Spleen (tissue), 7 donors: ENCODE measurements at regions not wholly inside any gene's neighbourhood (a gene's known extent, or its start where the extent isn't known, plus 50 kb on each side); places are given as distances from the start of the nearest gene placed in this dataset.

ENCODE experiments used
- POLR2A ChIP-seq, 3 donors: fragments of 450-650 bp; IDR thresholded peaks; one replicate each; pipeline ENCODE4 v1.5.1; 2017; ENCODE audit warnings: antibody characterized with exemption in 3 of 3, mild to moderate bottlenecking in 1 of 3
- TF ChIP-seq, protein P1 (sequence below), 11 experiments: fragments of 200-600 bp in 7 of 11; fragments of 450-650 bp in 4 of 11; sonication (generic) in 4 of 11; IDR thresholded peaks in 8 of 11; conservative IDR thresholded peaks in 3 of 11; 1 replicate in 7 of 11; 2 replicates in 4 of 11; pipeline versions ENCODE4 v1.4.0 to v1.8.0; 2016 to 2021; ENCODE audit warnings: antibody characterized with exemption in 11 of 11, inconsistent platforms in 4 of 11, mild to moderate bottlenecking in 1 of 11
- donor health status: DM: no; HTN: no; CAD: no; lungs with moderate emphysema.
- donor health status: DM: no; HTN: no; CAD: no.
- donor health status: DM: no; HTN: no; CAD: no.

DNA sequence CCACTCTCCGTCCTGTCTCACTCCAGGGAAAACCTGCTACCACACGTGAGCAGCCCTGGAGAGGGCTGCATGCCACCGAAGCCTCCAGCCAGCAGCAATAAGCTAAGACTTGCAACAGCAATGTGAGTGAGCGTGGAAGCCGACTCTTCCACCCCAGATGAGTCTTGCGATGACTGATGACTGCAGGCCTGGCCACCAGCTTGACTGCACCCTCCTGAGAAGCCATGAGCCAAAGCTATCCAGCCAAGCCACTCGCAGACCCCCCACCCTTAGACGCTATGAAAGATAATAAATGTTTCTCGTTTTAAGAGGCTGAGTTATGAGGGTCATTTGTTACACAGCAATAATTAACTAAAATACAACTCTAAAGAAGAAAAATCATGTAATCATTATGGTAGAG lies 118.6 kb upstream of the GALNT2 start:
- no peak for TF ChIP-seq POLR2A (IDR thresholded peaks at IDR 0.05)
- TF ChIP-seq, protein P1, sequence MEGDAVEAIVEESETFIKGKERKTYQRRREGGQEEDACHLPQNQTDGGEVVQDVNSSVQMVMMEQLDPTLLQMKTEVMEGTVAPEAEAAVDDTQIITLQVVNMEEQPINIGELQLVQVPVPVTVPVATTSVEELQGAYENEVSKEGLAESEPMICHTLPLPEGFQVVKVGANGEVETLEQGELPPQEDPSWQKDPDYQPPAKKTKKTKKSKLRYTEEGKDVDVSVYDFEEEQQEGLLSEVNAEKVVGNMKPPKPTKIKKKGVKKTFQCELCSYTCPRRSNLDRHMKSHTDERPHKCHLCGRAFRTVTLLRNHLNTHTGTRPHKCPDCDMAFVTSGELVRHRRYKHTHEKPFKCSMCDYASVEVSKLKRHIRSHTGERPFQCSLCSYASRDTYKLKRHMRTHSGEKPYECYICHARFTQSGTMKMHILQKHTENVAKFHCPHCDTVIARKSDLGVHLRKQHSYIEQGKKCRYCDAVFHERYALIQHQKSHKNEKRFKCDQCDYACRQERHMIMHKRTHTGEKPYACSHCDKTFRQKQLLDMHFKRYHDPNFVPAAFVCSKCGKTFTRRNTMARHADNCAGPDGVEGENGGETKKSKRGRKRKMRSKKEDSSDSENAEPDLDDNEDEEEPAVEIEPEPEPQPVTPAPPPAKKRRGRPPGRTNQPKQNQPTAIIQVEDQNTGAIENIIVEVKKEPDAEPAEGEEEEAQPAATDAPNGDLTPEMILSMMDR (IDR thresholded peaks at IDR 0.05 in 8 of 11, conservative IDR thresholded peaks at IDR 0.05 in 3 of 11), result no peak
